ENCODE measurements at regions not wholly inside any gene's neighbourhood (a gene's known extent, or its start where the extent isn't known, plus 50 kb on each side); places are given as distances from the start of the nearest gene placed in this dataset.

- Histone ChIP-seq H2BK5ac (ENCODE audit: insufficient read length, low read length) (no peak overlapping the region), H3K56ac (ENCODE audit: insufficient read length, low read depth, low read length) (no peak overlapping the region), H3K4me2 (ENCODE audit: insufficient read depth, insufficient read length, low read length) (no peak overlapping the region), H3K4ac (ENCODE audit: low read depth, low read length) (no peak overlapping the region), H4K20me1 (ENCODE audit: control insufficient read depth, insufficient read depth, insufficient read length) (no peaks in the 10 kb centered on the region), H4K91ac (ENCODE audit: insufficient read length, low read depth, low read length) (no peak overlapping the region), H2AFZ (ENCODE audit: low read length) (no peak overlapping the region), H3K27me3 (ENCODE audit: insufficient read depth, low read length) (no peaks in the 10 kb centered on the region), H4K5ac (ENCODE audit: insufficient read length, low read depth, low read length) (no peak overlapping the region), H2BK120ac (ENCODE audit: low read depth, low read length, poor library complexity, severe bottlenecking) (no peak overlapping the region), H3T11ph (ENCODE audit: low read length) (no peak overlapping the region), H3K79me1 (ENCODE audit: insufficient read depth, low read depth, low read length, poor library complexity, severe bottlenecking) (no peaks in the 10 kb centered on the region), H3K9me3 (ENCODE audit: control insufficient read depth, low read depth, low read length) (no peaks in the 10 kb centered on the region), H3K9ac (ENCODE audit: extremely low read depth, insufficient read length, low read length) (no peak overlapping the region), H3K23me2 (ENCODE audit: insufficient read length, low read depth, low read length, poor library complexity, severe bottlenecking) (no peaks in the 10 kb centered on the region), H3K18ac (ENCODE audit: insufficient read length, low read depth, low read length) (no peak overlapping the region), H3K27ac (ENCODE audit: insufficient read length, low read depth, low read length) (no peak overlapping the region), H3K4me1 (ENCODE audit: insufficient read depth, low read length) (no peaks in the 10 kb centered on the region), H4K8ac (replicated peaks; ENCODE audit: insufficient read length, low read depth, low read length) (no peak overlapping the region), H2BK20ac (ENCODE audit: low read depth, low read length, poor library complexity, severe bottlenecking) (no peak overlapping the region), H2BK12ac (ENCODE audit: insufficient read length, low read depth, low read length) (no peak overlapping the region), H3K14ac (ENCODE audit: insufficient read depth, low read length) (no peak overlapping the region), H2AK5ac (ENCODE audit: insufficient read length, low read length) (no peak overlapping the region), H3K79me2 (ENCODE audit: insufficient read depth, low read length) (no peaks in the 10 kb centered on the region), H2BK15ac (ENCODE audit: low read depth, low read length) (no peak overlapping the region), H3K23ac (ENCODE audit: insufficient read length, low read depth, low read length) (no peak overlapping the region)
- H3K4me1 Mint-ChIP-seq = peaks cover 12 to 13% of the 10 kb centered on the region in 2 experiments
- TF ChIP-seq CTCF (conservative IDR thresholded peaks at IDR 0.05) = no peak
- H3K27ac Mint-ChIP-seq = peak overlapping the region in 1 of 3 experiments; percentile 38; a peak in 1 of 7 replicates
- H3K27me3 Mint-ChIP-seq (ENCODE audit: low read depth) = no peaks in the 10 kb centered on the region; the same call in 1 of the 2 replicates
- no CpG with 5 or more reads among the region's 1 CpG for WGBS (ENCODE audit: extremely low coverage, insufficient read length, low lambda C conversion rate)
- H3K4me3 Mint-ChIP-seq = no peak overlapping the region
- no peaks in the 10 kb centered on the region; a peak in 2 of 5 replicates for H3K9me3 Mint-ChIP-seq
- H3K36me3 Mint-ChIP-seq (ENCODE audit: insufficient read depth in 1 of 3, low read depth in 3 of 3) = no peaks in the 10 kb centered on the region
- DNase-seq = no peak
Observed at GRCh38 chr1:238199325-238199724, 308.6 kb upstream of the ZP4 start.
